Activated gamma-delta T cell (primary cell): ENCODE measurements at regions not wholly inside any gene's neighbourhood (a gene's known extent, or its start where the extent isn't known, plus 50 kb on each side); places are given as distances from the start of the nearest gene placed in this dataset.

Experiments used
- DNase-seq: peaks from one replicate; lab custom pipeline; 2025; lab: John Stamatoyannopoulos, UW

DNA sequence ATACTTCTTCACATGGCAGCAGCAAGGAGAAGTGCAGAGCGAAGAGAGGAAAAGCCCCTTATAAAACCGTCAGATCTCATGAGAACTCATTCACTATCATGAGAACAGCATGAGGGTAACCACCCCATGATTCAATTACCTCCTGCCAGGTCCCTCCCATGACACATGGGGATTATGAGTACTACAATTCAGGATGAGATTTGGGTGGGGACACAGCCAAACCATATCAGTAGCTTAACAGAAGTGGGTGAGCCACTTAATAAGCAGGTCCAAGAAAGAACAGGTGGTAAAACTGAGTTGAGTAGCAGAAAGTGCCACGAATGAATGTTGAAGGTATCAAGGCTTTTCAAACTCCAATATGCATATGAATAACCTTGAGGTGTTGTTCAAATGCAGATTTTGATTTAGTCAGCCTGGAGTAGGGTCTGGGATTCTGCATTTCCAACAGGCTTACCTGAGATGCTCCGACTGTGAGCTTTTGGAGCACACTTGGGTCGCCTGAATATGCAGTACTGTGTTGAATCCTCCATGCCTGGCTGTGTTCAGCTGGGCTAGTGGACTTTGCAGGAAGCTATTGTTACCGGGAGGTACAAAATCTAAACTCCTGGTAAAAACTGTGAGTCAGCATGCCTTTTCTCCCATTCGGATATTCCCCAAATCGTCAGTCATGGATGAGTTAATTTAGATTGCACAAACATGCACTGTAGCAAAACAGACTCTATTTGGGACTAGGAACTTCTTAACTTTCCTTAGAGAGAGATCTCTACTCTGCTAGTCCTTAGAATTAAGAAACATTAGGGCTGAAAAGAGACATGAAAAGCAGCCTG, 69.0 kb upstream of the PRKCQ start:
- DNase-seq: no peak

DNA sequence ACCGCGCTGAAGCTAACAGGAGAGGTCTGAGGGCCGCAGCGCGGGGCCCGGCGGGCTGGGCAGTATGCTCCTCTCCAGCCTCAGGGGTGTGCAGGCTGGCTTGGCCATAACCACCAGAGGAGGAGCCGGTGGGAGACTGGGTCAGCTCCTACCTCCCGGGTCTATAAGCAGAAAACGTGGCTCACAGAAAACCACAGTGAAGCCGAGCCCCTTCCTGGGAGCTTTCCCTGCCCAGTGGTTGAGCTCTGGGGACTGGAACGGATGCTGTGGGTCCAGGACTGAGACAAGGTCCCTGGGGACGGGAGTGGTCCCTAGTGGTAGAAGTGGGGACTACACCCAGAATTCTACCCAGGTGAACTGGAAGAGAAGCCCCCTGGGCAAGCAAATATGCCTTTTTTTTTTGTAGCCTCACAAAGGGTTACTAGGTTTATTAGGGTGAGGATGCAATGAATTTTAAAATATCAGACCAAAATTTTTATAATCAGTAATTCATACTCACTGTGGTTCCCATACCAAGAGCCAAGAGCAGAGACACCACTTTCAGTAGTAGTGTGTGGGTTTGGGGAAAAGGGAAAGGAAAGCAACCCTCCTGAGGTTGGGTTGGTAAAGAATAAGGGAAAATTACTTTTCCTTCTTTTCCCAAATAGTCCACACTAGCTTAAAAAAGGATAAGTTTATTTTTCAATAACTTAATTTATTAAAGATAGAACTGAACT, 67.9 kb upstream of the PRKCQ start:
- DNase-seq: peak; percentile 10

DNA sequence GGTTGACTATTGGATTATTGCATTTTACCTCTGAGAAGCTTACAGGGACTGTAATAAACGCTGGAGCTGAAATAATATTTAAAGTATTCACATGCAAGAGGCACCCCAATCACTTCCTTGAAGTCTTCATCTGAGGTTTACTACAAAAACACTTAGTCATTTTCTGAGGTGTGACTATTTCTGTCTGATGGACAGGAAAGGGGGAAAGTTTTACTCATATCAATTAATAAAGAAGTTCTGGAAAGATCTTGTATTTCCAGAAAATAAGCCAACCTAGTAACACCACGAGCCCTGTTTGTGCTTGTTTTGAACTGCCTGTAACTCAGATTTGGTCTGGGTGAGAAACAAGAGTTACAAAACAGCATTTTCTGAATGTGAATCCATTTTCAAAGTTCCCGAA, 63.9 kb upstream of the PRKCQ start:
- no peak for DNase-seq

DNA sequence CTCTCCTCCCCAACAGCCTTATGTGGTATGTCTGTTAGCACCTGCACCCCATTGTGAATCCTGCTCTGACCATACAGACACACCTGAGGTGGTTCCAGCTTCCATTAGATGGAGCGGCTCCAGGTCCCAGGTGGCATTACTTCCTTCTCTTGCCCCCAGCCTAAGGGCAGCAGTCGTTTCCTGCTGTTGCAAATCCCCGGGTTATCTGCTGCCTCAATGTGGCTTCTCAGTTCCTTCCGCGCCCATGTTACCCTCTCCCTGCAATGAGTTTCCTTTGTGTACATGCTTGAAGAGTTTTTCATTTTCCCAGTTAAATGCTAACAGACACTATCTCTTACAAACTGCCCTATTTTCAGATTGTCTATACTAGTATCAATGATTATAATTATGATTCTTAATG, 62.8 kb upstream of the PRKCQ start:
- no peak for DNase-seq

DNA sequence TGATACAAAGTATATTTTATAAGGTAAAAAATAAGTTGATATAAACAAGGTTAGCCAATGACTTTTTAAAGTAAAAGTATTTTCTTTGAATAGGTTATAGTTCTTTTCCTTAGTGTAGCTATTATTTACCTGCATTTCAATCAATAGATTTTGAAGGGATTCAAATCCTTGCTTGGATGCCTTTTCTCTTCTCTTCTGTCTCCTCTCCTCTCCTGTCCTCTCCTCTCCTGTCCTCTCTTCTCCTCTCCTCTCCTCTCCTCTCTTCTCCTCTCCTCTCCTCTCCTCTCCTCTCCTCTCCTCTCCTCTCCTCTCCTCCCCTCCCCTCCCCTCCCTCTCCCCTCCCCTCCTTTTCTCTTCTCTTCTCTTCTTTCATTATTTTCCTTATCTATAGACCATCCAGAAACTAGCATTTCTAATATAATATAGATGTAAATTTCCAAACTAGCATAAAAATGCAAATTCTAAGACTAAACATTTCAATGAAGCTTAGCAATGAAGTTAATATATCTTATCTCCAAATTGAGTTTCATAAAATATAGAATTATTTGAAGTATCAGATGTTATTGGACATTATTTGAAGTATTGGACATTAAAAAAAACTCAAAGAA, 60.5 kb upstream of the PRKCQ start:
- no peak for DNase-seq

DNA sequence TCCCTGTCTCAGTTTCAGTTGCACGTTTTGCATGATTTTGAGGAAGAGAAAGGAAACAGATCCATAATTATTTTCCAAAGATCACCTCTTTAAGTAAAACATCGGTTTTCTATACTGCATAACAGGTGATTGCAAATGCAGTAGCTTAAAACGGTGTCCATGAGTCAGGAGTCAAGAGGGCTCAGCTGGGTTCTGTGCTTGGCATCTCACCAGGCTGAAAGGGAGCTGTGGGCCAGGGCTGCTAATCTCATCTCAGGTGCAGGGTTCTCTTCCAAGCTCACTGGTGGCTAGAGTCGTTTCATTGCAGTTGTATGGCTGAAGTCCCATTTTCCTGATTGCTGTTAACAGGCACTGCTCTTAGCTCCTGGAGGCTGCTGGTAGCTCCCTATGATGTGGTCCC, 57.0 kb upstream of the PRKCQ start:
- no peak for DNase-seq

DNA sequence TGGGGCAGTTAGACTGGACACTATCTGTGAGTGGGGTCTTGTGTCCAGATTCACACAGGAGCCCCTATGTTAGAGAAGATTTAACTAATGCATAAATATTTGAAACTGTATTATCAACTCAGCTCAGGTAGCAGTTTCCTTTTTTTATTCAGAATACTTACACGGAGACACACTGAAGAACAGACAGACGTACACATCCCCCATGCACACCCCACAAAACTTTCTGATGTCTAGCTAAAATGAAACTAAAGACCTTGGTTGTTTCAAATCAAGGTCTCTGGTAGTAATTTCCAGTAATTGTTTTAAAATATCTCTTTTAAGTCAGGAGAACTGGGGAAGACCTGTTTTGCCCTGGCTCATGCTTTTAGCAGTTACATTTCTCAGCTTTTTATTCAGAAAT, 55.7 kb upstream of the PRKCQ start:
- DNase-seq: no peak
